ENCODE measurements at regions not wholly inside any gene's neighbourhood (a gene's known extent, or its start where the extent isn't known, plus 50 kb on each side); places are given as distances from the start of the nearest gene placed in this dataset.

- Histone ChIP-seq H3K9me3 (no peaks in the 10 kb centered on the region), H3K27me3 (no peaks in the 10 kb centered on the region), H3K4me1 (no peaks in the 10 kb centered on the region), H3K27ac (no peak overlapping the region), H3K36me3 (no peaks in the 10 kb centered on the region), H3K4me3 (no peak overlapping the region)
- DNase-seq (ENCODE audit: low spot score in 2 of 2): no peak
- WGBS: 86% methylated on average over 3 of the region's 3 CpGs
- no peak for TF ChIP-seq POLR2AphosphoS5 (IDR thresholded peaks at IDR 0.05)
- no peak for TF ChIP-seq POLR2A (IDR thresholded peaks at IDR 0.05)
- TF ChIP-seq EP300 (IDR thresholded peaks at IDR 0.05): no peak
- TF ChIP-seq, protein P1, sequence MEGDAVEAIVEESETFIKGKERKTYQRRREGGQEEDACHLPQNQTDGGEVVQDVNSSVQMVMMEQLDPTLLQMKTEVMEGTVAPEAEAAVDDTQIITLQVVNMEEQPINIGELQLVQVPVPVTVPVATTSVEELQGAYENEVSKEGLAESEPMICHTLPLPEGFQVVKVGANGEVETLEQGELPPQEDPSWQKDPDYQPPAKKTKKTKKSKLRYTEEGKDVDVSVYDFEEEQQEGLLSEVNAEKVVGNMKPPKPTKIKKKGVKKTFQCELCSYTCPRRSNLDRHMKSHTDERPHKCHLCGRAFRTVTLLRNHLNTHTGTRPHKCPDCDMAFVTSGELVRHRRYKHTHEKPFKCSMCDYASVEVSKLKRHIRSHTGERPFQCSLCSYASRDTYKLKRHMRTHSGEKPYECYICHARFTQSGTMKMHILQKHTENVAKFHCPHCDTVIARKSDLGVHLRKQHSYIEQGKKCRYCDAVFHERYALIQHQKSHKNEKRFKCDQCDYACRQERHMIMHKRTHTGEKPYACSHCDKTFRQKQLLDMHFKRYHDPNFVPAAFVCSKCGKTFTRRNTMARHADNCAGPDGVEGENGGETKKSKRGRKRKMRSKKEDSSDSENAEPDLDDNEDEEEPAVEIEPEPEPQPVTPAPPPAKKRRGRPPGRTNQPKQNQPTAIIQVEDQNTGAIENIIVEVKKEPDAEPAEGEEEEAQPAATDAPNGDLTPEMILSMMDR (IDR thresholded peaks at IDR 0.05): no peak
Measured at GRCh38 chr11:95536047-95536690, 253.4 kb downstream of the FAM76B start.

- TF ChIP-seq, protein P1 (IDR thresholded peaks at IDR 0.05): no peak
- TF ChIP-seq POLR2AphosphoS5 (IDR thresholded peaks at IDR 0.05) (no peak), EP300 (IDR thresholded peaks at IDR 0.05) (no peak), POLR2A (IDR thresholded peaks at IDR 0.05) (no peak)
- H3K27ac ChIP-seq: no peak overlapping the region
- DNase-seq (ENCODE audit: low spot score in 2 of 2): no peak
- no peak overlapping the region for H3K4me3 ChIP-seq
- no peaks in the 10 kb centered on the region for H3K9me3 ChIP-seq
- no peaks in the 10 kb centered on the region for H3K27me3 ChIP-seq
- no peaks in the 10 kb centered on the region for H3K36me3 ChIP-seq
- no peaks in the 10 kb centered on the region for H3K4me1 ChIP-seq
Measured at GRCh38 chr11:95534809-95535208, 254.8 kb downstream of the FAM76B start.

DNA sequence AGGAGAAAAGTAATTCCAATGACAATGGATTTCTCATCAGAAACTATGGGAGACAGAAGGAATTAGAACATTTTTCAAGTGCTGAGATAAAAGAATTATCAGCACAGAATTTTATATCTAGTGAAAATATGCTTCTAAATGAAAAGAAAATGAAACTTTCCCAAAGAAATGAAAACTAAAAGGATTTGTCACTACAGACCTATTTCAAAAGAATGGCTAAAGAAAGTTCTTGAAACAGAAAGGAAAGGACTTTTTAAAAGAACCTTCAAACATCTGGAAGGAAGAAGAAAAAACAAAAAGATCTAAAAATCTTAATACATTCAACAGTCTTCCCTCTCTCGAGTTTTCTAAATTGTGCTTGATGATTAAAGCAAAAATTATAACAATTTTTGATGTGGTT, 255.4 kb downstream of the FAM76B start:
- Histone ChIP-seq H3K36me3 (no peaks in the 10 kb centered on the region), H3K4me3 (no peak overlapping the region), H3K4me1 (no peaks in the 10 kb centered on the region), H3K27ac (no peak overlapping the region), H3K27me3 (no peaks in the 10 kb centered on the region), H3K9me3 (no peaks in the 10 kb centered on the region)
- no peak for DNase-seq (ENCODE audit: low spot score in 2 of 2)
- 83% methylated on average over 1 of the region's 1 CpG for WGBS
- TF ChIP-seq, protein P1 (IDR thresholded peaks at IDR 0.05): no peak
- no peak for TF ChIP-seq EP300 (IDR thresholded peaks at IDR 0.05)
- no peak for TF ChIP-seq POLR2AphosphoS5 (IDR thresholded peaks at IDR 0.05)
- no peak for TF ChIP-seq POLR2A (IDR thresholded peaks at IDR 0.05)

DNA sequence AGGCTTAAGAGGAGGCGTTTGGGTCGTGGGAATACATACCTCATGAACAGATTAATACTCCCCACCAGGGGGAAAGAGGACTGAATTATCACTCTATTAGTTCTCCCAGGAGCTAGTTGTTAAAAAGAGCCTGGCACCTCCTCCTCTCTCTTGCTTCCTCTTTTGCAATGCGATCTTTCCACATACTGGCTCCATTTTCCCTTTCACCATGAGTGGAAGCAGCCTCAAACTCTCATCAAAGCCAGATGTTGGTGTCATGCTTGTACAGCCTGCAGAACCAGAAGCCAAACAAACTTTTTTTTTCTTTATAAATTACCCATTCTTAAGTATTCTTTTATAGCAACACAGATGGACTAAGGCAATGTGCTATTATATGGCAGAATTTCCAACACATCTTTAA, 258.5 kb downstream of the FAM76B start:
- Histone ChIP-seq H3K4me1 (no peaks in the 10 kb centered on the region), H3K27me3 (no peaks in the 10 kb centered on the region), H3K27ac (no peak overlapping the region), H3K4me3 (no peak overlapping the region), H3K36me3 (no peaks in the 10 kb centered on the region), H3K9me3 (no peaks in the 10 kb centered on the region)
- 62% methylated on average over 3 of the region's 3 CpGs for WGBS
- no peak for DNase-seq (ENCODE audit: low spot score in 2 of 2)
- TF ChIP-seq POLR2AphosphoS5 (IDR thresholded peaks at IDR 0.05) (no peak), POLR2A (IDR thresholded peaks at IDR 0.05) (no peak), EP300 (IDR thresholded peaks at IDR 0.05) (no peak)
- TF ChIP-seq, protein P1 (IDR thresholded peaks at IDR 0.05): no peak

GRCh38 chr11:95524314-95525036, 265.1 kb downstream of the FAM76B start:
- no peak overlapping the region for H3K27ac ChIP-seq
- H3K4me1 ChIP-seq: peaks cover 11% of the 10 kb centered on the region
- DNase-seq (ENCODE audit: low spot score in 2 of 2): no peak
- TF ChIP-seq POLR2AphosphoS5 (IDR thresholded peaks at IDR 0.05) (no peak), POLR2A (IDR thresholded peaks at IDR 0.05) (no peak), EP300 (IDR thresholded peaks at IDR 0.05) (no peak)
- TF ChIP-seq, protein P1 (IDR thresholded peaks at IDR 0.05): no peak
- no peaks in the 10 kb centered on the region for H3K36me3 ChIP-seq
- H3K9me3 ChIP-seq: no peaks in the 10 kb centered on the region
- H3K27me3 ChIP-seq: no peaks in the 10 kb centered on the region
- H3K4me3 ChIP-seq: no peak overlapping the region
- WGBS: 73% methylated on average over 4 of the region's 4 CpGs
